ENCODE measurements at regions not wholly inside any gene's neighbourhood (a gene's known extent, or its start where the extent isn't known, plus 50 kb on each side); places are given as distances from the start of the nearest gene placed in this dataset.
A peak's percentile ranks its signal among the peaks of the same experiment; 100 is the strongest.

GRCh38 chr5:90000351-90000750 is 409.2 kb downstream of the CETN3 start:
- ChIA-PET CTCF (no interaction called here), POLR2A (no interaction called here)
- no peaks in the 10 kb centered on the region for H3K36me3 ChIP-seq (ENCODE audit: control insufficient read depth, insufficient read depth, low read length)
- H3K9me3 ChIP-seq (ENCODE audit: control insufficient read depth, insufficient read depth, low read depth, low read length): no peaks in the 10 kb centered on the region
- no TSS peak for BruUV-seq (replicated peaks)
- H3K27ac ChIP-seq (ENCODE audit: low read length): no peak overlapping the region
- intact Hi-C loops (cut with micrococcal nuclease; ENCODE audit: unreplicated experiment) (no loop called here), in situ Hi-C loops (cut with HindIII; ENCODE audit: low pct_unique_long_range_greater_than_20kb, low sequenced_read_pairs) (no loop called here)
- TF ChIP-seq SIN3A (IDR thresholded peaks at IDR 0.05; ENCODE audit: borderline replicate concordance, insufficient read depth, low read depth, low read length) (no peak), TCF7L2 (IDR thresholded peaks at IDR 0.05; ENCODE audit: low read depth, low read length) (no peak), POLR2AphosphoS5 (IDR thresholded peaks at IDR 0.05; ENCODE audit: low read depth, low read length) (no peak), REST (IDR thresholded peaks at IDR 0.05; ENCODE audit: insufficient read depth in 1 of 2, low read depth in 2 of 2, low read length in 1 of 2) (no peak), CTCF (IDR thresholded peaks at IDR 0.05) (peak; percentile 9; the same call in 1 of the 2 replicates)
- no peaks in the 10 kb centered on the region for H3K4me1 ChIP-seq (ENCODE audit: control insufficient read depth, insufficient read depth, low read length)
- H3K27me3 ChIP-seq (ENCODE audit: control insufficient read depth, insufficient read depth, low read length): no peaks in the 10 kb centered on the region
- H3K4me3 ChIP-seq (ENCODE audit: low read depth in 2 of 2, low read length in 2 of 2): no peak overlapping the region
- no peak for DNase-seq (ENCODE audit: low read depth, low spot score)
- ATAC-seq: no peak

GRCh38 chr5:89998519-89999305 is 410.8 kb downstream of the CETN3 start:
- no peaks in the 10 kb centered on the region for H3K27me3 ChIP-seq (ENCODE audit: control insufficient read depth, insufficient read depth, low read length)
- in situ Hi-C loops (cut with HindIII; ENCODE audit: low pct_unique_long_range_greater_than_20kb, low sequenced_read_pairs): no loop called here
- H3K9me3 ChIP-seq (ENCODE audit: control insufficient read depth, insufficient read depth, low read depth, low read length): no peaks in the 10 kb centered on the region
- H3K27ac ChIP-seq (ENCODE audit: low read length): no peak overlapping the region
- POLR2A ChIA-PET: no interaction called here
- no peak for TF ChIP-seq REST (IDR thresholded peaks at IDR 0.05; ENCODE audit: insufficient read depth in 1 of 2, low read depth in 2 of 2, low read length in 1 of 2)
- TF ChIP-seq TCF7L2 (IDR thresholded peaks at IDR 0.05; ENCODE audit: low read depth, low read length): no peak
- TF ChIP-seq SIN3A (IDR thresholded peaks at IDR 0.05; ENCODE audit: borderline replicate concordance, insufficient read depth, low read depth, low read length): no peak
- no peak for TF ChIP-seq CTCF (IDR thresholded peaks at IDR 0.05)
- TF ChIP-seq POLR2AphosphoS5 (IDR thresholded peaks at IDR 0.05; ENCODE audit: low read depth, low read length): no peak
- CTCF ChIA-PET: no interaction called here
- DNase-seq (ENCODE audit: low read depth, low spot score) (no peak), ATAC-seq (no peak)
- intact Hi-C loops (cut with micrococcal nuclease; ENCODE audit: unreplicated experiment): no loop called here
- no peak overlapping the region for H3K4me3 ChIP-seq (ENCODE audit: low read depth in 2 of 2, low read length in 2 of 2)
- H3K4me1 ChIP-seq (ENCODE audit: control insufficient read depth, insufficient read depth, low read length): no peaks in the 10 kb centered on the region
- no peaks in the 10 kb centered on the region for H3K36me3 ChIP-seq (ENCODE audit: control insufficient read depth, insufficient read depth, low read length)
- BruUV-seq (replicated peaks): no TSS peak
